Liver (tissue), 8 donors: ENCODE measurements at regions not wholly inside any gene's neighbourhood (a gene's known extent, or its start where the extent isn't known, plus 50 kb on each side); places are given as distances from the start of the nearest gene placed in this dataset.

Experiments used
- DNase-seq: peaks from one replicate; pipeline ENCODE4 v3.0.0-alpha.2; 2017; ENCODE audit warnings: low spot score
- H3K27ac ChIP-seq, 2 donors: one replicate each; pipeline ENCODE4 v1.7.0; 2013; ENCODE audit warnings: inconsistent platforms in 2 of 2, low read length in 2 of 2, control low read depth in 1 of 2, low read depth in 1 of 2, mild to moderate bottlenecking in 1 of 2
- H3K27me3 ChIP-seq, 4 donors: one replicate each; pipeline versions ENCODE4 v1.6.1 to v1.7.0; 2013; ENCODE audit warnings: low read length in 3 of 4, inconsistent platforms in 1 of 4, mild to moderate bottlenecking in 1 of 4, moderate library complexity in 1 of 4; ENCODE audit not compliant: control insufficient read depth in 4 of 4, insufficient read depth in 4 of 4
- H3K36me3 ChIP-seq, 4 donors: one replicate each; pipeline versions ENCODE4 v1.6.1 to v1.7.0; 2013; ENCODE audit warnings: low read length in 3 of 4, mild to moderate bottlenecking in 3 of 4, low read depth in 1 of 4, moderate library complexity in 1 of 4; ENCODE audit not compliant: control insufficient read depth in 4 of 4, insufficient read depth in 3 of 4
- H3K4me1 ChIP-seq, 4 donors: one replicate each; pipeline versions ENCODE4 v1.6.1 to v1.7.0; 2013; ENCODE audit warnings: low read length in 3 of 4, mild to moderate bottlenecking in 3 of 4, moderate library complexity in 1 of 4; ENCODE audit not compliant: control insufficient read depth in 4 of 4, insufficient read depth in 4 of 4
- H3K4me3 ChIP-seq, 3 donors: one replicate each; pipeline versions ENCODE4 v1.6.1 to v1.7.0; 2013; ENCODE audit warnings: low read length in 3 of 3, control low read depth in 1 of 3, low read depth in 1 of 3, mild to moderate bottlenecking in 1 of 3
- H3K9ac ChIP-seq, 2 donors: one replicate each; pipeline ENCODE4 v1.7.0; 2013; ENCODE audit warnings: low read length in 2 of 2, mild to moderate bottlenecking in 2 of 2, moderate library complexity in 2 of 2, control low read depth in 1 of 2, low read depth in 1 of 2
- H3K9me3 ChIP-seq, 4 donors: one replicate each; pipeline versions ENCODE4 v1.6.1 to v1.7.0; 2013; ENCODE audit warnings: low read length in 3 of 4; ENCODE audit not compliant: control insufficient read depth in 4 of 4
- EGR1 ChIP-seq, 2 donors: IDR thresholded peaks; 2 replicates each; pipeline ENCODE4 v1.6.1; 2016 to 2018; ENCODE audit warnings: antibody characterized with exemption in 2 of 2, low read depth in 2 of 2
- FOXA1 ChIP-seq: IDR thresholded peaks from 2 replicates; pipeline ENCODE4 v1.6.1; 2016; ENCODE audit warnings: antibody characterized with exemption
- FOXA2 ChIP-seq: IDR thresholded peaks from 2 replicates; pipeline ENCODE4 v1.6.1; 2016; ENCODE audit warnings: antibody characterized with exemption
- GABPA ChIP-seq, 2 donors: IDR thresholded peaks in 1 of 2; conservative IDR thresholded peaks in 1 of 2; 2 replicates each; pipeline ENCODE4 v1.6.1; 2016; ENCODE audit warnings: antibody characterized with exemption in 2 of 2, mild to moderate bottlenecking in 1 of 2, moderate library complexity in 1 of 2
- HNF4A ChIP-seq, 2 donors: conservative IDR thresholded peaks; 2 replicates each; pipeline ENCODE4 v1.6.1; 2016; ENCODE audit warnings: antibody characterized with exemption in 2 of 2, mild to moderate bottlenecking in 2 of 2
- JUND ChIP-seq, 2 donors: IDR thresholded peaks; 2 replicates each; pipeline ENCODE4 v1.6.1; 2016; ENCODE audit warnings: antibody characterized with exemption in 2 of 2
- NR2F2 ChIP-seq: IDR thresholded peaks from 2 replicates; pipeline ENCODE4 v1.6.1; 2016; ENCODE audit warnings: antibody characterized with exemption
- RAD21 ChIP-seq, 2 donors: IDR thresholded peaks; 2 replicates each; pipeline ENCODE4 v1.6.1; 2016; ENCODE audit warnings: antibody characterized with exemption in 2 of 2, mild to moderate bottlenecking in 2 of 2
- RXRA ChIP-seq, 2 donors: IDR thresholded peaks; 2 replicates each; pipeline ENCODE4 v1.6.1; 2017 to 2018; ENCODE audit warnings: antibody characterized with exemption in 2 of 2, mild to moderate bottlenecking in 1 of 2
- SP1 ChIP-seq: IDR thresholded peaks from 2 replicates; pipeline ENCODE4 v1.6.1; 2018; ENCODE audit warnings: antibody characterized with exemption, mild to moderate bottlenecking
- TAF1 ChIP-seq: conservative IDR thresholded peaks from 2 replicates; pipeline ENCODE4 v1.6.1; 2016; ENCODE audit warnings: antibody characterized with exemption, mild to moderate bottlenecking
- YY1 ChIP-seq: IDR thresholded peaks from 2 replicates; pipeline ENCODE4 v1.6.1; 2016; ENCODE audit warnings: antibody characterized with exemption, mild to moderate bottlenecking
- WGBS: extraction: QIAGEN DNeasy Blood & Tissue Kit; methylation state at CpG from one replicate; pipeline ENCODE4 v1.1.7; 2013; 5-methylcytosine and 5-hydroxymethylcytosine counted together
- TF ChIP-seq, protein P1 (sequence below): IDR thresholded peaks from 2 replicates; pipeline ENCODE4 v1.6.1; 2016; ENCODE audit warnings: antibody characterized with exemption
- TF ChIP-seq, protein P2 (sequence below): IDR thresholded peaks from 2 replicates; pipeline ENCODE4 v1.6.1; 2016; ENCODE audit warnings: antibody characterized with exemption, mild to moderate bottlenecking
- TF ChIP-seq, protein P3 (sequence below): IDR thresholded peaks from 2 replicates; pipeline ENCODE4 v1.6.1; 2016; ENCODE audit warnings: antibody characterized with exemption
- TF ChIP-seq, protein P4 (sequence below): fragments of 150-350 bp; IDR thresholded peaks from 2 replicates; pipeline ENCODE4 v1.5.1; 2017; ENCODE audit warnings: improper control_type of control experiment, low read depth, low read length; ENCODE audit not compliant: missing input control
- TF ChIP-seq, protein P5 (sequence below): IDR thresholded peaks from 2 replicates; pipeline ENCODE4 v1.6.1; 2016; ENCODE audit warnings: antibody characterized with exemption
- donor health status: healthy.
- donor health status: healthy.
- donor health status: healthy.
- donor health status: healthy.
- donor health status: healthy.

DNA sequence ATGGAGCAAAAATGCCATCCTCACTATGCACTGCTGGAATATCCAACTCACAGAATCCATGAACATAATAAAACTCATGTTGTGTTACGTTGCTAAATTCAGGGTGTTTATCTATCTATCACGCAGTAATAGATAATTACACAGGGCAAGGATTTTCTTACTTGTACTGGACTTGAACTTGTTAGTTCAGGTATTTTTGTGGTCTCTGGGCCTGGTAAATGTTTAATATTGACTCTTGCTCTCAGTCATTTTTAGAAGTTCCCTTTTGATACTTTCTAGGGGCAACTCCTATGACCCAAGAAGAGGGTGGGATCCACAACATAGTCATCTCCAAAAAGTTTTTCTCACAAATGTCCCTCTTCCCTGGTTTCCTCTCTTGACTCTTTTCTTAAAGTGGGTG is 522.4 kb upstream of the IGFBP7 start:
- no peak for DNase-seq
- H3K4me3 ChIP-seq: no peak overlapping the region
- H3K36me3 ChIP-seq: no peaks in the 10 kb centered on the region
- H3K4me1 ChIP-seq: peaks cover 0 to 9% (median 0%) of the 10 kb centered on the region in 4 donors
- 53% methylated on average over 2 of the region's 2 CpGs for WGBS
- H3K27me3 ChIP-seq: no peaks in the 10 kb centered on the region
- TF ChIP-seq GABPA (IDR thresholded peaks at IDR 0.05 in 1 of 2, conservative IDR thresholded peaks at IDR 0.05 in 1 of 2) (no peak), EGR1 (IDR thresholded peaks at IDR 0.05; ENCODE audit: low read depth in 2 of 2) (no peak), RXRA (IDR thresholded peaks at IDR 0.05) (peak in 1 of 2 donors; percentile 29), YY1 (no peak), HNF4A (conservative IDR thresholded peaks at IDR 0.05) (peak in 1 of 2 donors; percentile 34)
- no peak overlapping the region for H3K9ac ChIP-seq
- no peaks in the 10 kb centered on the region for H3K9me3 ChIP-seq
- H3K27ac ChIP-seq: peak overlapping the region in 1 of 2 donors; percentile 20

DNA sequence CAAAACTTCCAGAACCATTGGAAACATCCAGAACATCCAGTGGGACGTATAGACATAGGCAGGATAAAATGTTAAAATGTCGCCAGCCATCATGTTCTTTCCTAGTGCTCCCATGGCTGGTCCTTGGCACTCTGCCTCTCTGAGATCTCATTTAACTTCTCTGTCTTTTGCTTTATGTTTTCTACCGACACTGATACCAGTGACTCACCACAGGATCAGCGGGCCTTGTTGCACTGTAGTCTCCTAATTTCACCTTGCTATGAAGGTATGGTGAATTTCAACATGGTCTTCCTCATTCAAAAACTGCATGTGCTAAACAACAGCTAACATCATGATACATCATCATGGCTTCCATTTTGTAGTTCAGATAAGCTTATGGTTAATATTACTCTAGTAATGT is 521.0 kb upstream of the IGFBP7 start:
- WGBS: 92% methylated on average over 4 of the region's 4 CpGs
- no peak for DNase-seq
- TF ChIP-seq RAD21 (IDR thresholded peaks at IDR 0.05) (no peak), FOXA1 (no peak), NR2F2 (no peak), SP1 (no peak), EGR1 (IDR thresholded peaks at IDR 0.05; ENCODE audit: low read depth in 2 of 2) (no peak), YY1 (no peak), FOXA2 (no peak), TAF1 (no peak), JUND (IDR thresholded peaks at IDR 0.05) (no peak), RXRA (IDR thresholded peaks at IDR 0.05) (no peak)
- TF ChIP-seq, protein P1, sequence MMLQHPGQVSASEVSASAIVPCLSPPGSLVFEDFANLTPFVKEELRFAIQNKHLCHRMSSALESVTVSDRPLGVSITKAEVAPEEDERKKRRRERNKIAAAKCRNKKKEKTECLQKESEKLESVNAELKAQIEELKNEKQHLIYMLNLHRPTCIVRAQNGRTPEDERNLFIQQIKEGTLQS: no peak
- TF ChIP-seq, protein P2, sequence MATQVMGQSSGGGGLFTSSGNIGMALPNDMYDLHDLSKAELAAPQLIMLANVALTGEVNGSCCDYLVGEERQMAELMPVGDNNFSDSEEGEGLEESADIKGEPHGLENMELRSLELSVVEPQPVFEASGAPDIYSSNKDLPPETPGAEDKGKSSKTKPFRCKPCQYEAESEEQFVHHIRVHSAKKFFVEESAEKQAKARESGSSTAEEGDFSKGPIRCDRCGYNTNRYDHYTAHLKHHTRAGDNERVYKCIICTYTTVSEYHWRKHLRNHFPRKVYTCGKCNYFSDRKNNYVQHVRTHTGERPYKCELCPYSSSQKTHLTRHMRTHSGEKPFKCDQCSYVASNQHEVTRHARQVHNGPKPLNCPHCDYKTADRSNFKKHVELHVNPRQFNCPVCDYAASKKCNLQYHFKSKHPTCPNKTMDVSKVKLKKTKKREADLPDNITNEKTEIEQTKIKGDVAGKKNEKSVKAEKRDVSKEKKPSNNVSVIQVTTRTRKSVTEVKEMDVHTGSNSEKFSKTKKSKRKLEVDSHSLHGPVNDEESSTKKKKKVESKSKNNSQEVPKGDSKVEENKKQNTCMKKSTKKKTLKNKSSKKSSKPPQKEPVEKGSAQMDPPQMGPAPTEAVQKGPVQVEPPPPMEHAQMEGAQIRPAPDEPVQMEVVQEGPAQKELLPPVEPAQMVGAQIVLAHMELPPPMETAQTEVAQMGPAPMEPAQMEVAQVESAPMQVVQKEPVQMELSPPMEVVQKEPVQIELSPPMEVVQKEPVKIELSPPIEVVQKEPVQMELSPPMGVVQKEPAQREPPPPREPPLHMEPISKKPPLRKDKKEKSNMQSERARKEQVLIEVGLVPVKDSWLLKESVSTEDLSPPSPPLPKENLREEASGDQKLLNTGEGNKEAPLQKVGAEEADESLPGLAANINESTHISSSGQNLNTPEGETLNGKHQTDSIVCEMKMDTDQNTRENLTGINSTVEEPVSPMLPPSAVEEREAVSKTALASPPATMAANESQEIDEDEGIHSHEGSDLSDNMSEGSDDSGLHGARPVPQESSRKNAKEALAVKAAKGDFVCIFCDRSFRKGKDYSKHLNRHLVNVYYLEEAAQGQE: no peak
- TF ChIP-seq, protein P3, sequence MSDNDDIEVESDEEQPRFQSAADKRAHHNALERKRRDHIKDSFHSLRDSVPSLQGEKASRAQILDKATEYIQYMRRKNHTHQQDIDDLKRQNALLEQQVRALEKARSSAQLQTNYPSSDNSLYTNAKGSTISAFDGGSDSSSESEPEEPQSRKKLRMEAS: no peak
- TF ChIP-seq, protein P4, sequence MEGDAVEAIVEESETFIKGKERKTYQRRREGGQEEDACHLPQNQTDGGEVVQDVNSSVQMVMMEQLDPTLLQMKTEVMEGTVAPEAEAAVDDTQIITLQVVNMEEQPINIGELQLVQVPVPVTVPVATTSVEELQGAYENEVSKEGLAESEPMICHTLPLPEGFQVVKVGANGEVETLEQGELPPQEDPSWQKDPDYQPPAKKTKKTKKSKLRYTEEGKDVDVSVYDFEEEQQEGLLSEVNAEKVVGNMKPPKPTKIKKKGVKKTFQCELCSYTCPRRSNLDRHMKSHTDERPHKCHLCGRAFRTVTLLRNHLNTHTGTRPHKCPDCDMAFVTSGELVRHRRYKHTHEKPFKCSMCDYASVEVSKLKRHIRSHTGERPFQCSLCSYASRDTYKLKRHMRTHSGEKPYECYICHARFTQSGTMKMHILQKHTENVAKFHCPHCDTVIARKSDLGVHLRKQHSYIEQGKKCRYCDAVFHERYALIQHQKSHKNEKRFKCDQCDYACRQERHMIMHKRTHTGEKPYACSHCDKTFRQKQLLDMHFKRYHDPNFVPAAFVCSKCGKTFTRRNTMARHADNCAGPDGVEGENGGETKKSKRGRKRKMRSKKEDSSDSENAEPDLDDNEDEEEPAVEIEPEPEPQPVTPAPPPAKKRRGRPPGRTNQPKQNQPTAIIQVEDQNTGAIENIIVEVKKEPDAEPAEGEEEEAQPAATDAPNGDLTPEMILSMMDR: no peak
- TF ChIP-seq, protein P5, sequence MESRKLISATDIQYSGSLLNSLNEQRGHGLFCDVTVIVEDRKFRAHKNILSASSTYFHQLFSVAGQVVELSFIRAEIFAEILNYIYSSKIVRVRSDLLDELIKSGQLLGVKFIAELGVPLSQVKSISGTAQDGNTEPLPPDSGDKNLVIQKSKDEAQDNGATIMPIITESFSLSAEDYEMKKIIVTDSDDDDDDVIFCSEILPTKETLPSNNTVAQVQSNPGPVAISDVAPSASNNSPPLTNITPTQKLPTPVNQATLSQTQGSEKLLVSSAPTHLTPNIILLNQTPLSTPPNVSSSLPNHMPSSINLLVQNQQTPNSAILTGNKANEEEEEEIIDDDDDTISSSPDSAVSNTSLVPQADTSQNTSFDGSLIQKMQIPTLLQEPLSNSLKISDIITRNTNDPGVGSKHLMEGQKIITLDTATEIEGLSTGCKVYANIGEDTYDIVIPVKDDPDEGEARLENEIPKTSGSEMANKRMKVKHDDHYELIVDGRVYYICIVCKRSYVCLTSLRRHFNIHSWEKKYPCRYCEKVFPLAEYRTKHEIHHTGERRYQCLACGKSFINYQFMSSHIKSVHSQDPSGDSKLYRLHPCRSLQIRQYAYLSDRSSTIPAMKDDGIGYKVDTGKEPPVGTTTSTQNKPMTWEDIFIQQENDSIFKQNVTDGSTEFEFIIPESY: no peak
- no peak overlapping the region for H3K9ac ChIP-seq
- no peaks in the 10 kb centered on the region for H3K9me3 ChIP-seq
- no peaks in the 10 kb centered on the region for H3K27me3 ChIP-seq
- H3K27ac ChIP-seq: no peak overlapping the region
- no peaks in the 10 kb centered on the region for H3K36me3 ChIP-seq
- H3K4me3 ChIP-seq: no peak overlapping the region
- H3K4me1 ChIP-seq: peaks cover 0 to 9% (median 0%) of the 10 kb centered on the region in 4 donors
